GM19035 (cell line): ENCODE measurements at regions not wholly inside any gene's neighbourhood (a gene's known extent, or its start where the extent isn't known, plus 50 kb on each side); places are given as distances from the start of the nearest gene placed in this dataset.
"Not testable (repeated sequence)": the region's sequence is repeated elsewhere in the genome, so short reads cannot be mapped to it uniquely, and the experiment has no call there.

ENCODE experiments used
- ATAC-seq: cut with Tn5 transposase; IDR thresholded peaks from one replicate; pipeline ENCODE4 v1.9.1; 2021; ENCODE audit not compliant: unreplicated experiment

- no peak for ATAC-seq
Measured at GRCh38 chr17:14451729-14452191, 150.9 kb downstream of the HS3ST3B1 start.

GRCh38 chr17:14448818-14449217 is 147.9 kb downstream of the HS3ST3B1 start:
- no peak for ATAC-seq

- ATAC-seq, result no peak
Measured at GRCh38 chr17:14446825-14447224, 145.9 kb downstream of the HS3ST3B1 start.

GRCh38 chr17:14444915-14445314 is 144.0 kb downstream of the HS3ST3B1 start:
- no peak for ATAC-seq

GRCh38 chr17:14442798-14443528 is 142.1 kb downstream of the HS3ST3B1 start:
- no peak for ATAC-seq

- no peak for ATAC-seq
Measured at GRCh38 chr17:14437176-14437575, 136.3 kb downstream of the HS3ST3B1 start.

- no peak for ATAC-seq
Measured at GRCh38 chr17:14436266-14436665, 135.4 kb downstream of the HS3ST3B1 start.

GRCh38 chr17:14434506-14434905 is 133.6 kb downstream of the HS3ST3B1 start:
- ATAC-seq, result no peak

- ATAC-seq, result no peak
Measured at GRCh38 chr17:14432079-14432478, 131.2 kb downstream of the HS3ST3B1 start.

GRCh38 chr17:14429084-14429483 is 128.2 kb downstream of the HS3ST3B1 start:
- ATAC-seq, result no peak

GRCh38 chr17:14428648-14429029 is 127.8 kb downstream of the HS3ST3B1 start:
- ATAC-seq, result no peak

GRCh38 chr17:14427900-14428647 is 127.2 kb downstream of the HS3ST3B1 start:
- ATAC-seq, result peak; percentile 65

GRCh38 chr17:14423156-14423555 is 122.3 kb downstream of the HS3ST3B1 start:
- not testable (repeated sequence) for ATAC-seq

GRCh38 chr17:14417336-14417735 is 116.5 kb downstream of the HS3ST3B1 start:
- ATAC-seq, result no peak

- ATAC-seq, result no peak
Measured at GRCh38 chr17:14409292-14409691, 108.4 kb downstream of the HS3ST3B1 start.

- no peak for ATAC-seq
Measured at GRCh38 chr17:14407541-14407940, 106.7 kb downstream of the HS3ST3B1 start.

GRCh38 chr17:14405189-14405588 is 104.3 kb downstream of the HS3ST3B1 start:
- ATAC-seq, result no peak
